ENCODE measurements at regions not wholly inside any gene's neighbourhood (a gene's known extent, or its start where the extent isn't known, plus 50 kb on each side); places are given as distances from the start of the nearest gene placed in this dataset.

GRCh38 chr14:87325741-87326140 is 667.2 kb downstream of the GALC start (continued):
- TF ChIP-seq ZNF609 (CRISPR knock-in tag; IDR thresholded peaks at IDR 0.05; ENCODE audit: borderline replicate concordance) (no peak), FOXM1 (CRISPR knock-in tag; IDR thresholded peaks at IDR 0.05) (no peak), RERE (CRISPR knock-in tag; IDR thresholded peaks at IDR 0.05; ENCODE audit: low read depth) (no peak), KMT2B (CRISPR knock-in tag; IDR thresholded peaks at IDR 0.05) (no peak)
